Muscle of leg (tissue), 3 donors: ENCODE measurements at regions not wholly inside any gene's neighbourhood (a gene's known extent, or its start where the extent isn't known, plus 50 kb on each side); places are given as distances from the start of the nearest gene placed in this dataset.

ENCODE experiments used
- DNase-seq: peaks from one replicate; pipeline ENCODE4 v3.0.0; 2013
- H3K27ac ChIP-seq: one replicate; pipeline ENCODE4 v1.5.1; 2013; ENCODE audit warnings: mild to moderate bottlenecking, low read length, control low read depth
- H3K27me3 ChIP-seq: one replicate; pipeline ENCODE4 v1.6.1; 2013; ENCODE audit warnings: low read length; ENCODE audit not compliant: control insufficient read depth, insufficient read depth
- H3K36me3 ChIP-seq: one replicate; pipeline ENCODE4 v1.6.1; 2013; ENCODE audit warnings: low read length; ENCODE audit not compliant: control insufficient read depth, insufficient read depth
- H3K4me1 ChIP-seq: one replicate; pipeline ENCODE4 v1.6.1; 2013; ENCODE audit warnings: low read length; ENCODE audit not compliant: control insufficient read depth, insufficient read depth
- H3K4me3 ChIP-seq: one replicate; pipeline ENCODE4 v1.5.1; 2013; ENCODE audit warnings: low read length, control low read depth
- H3K9me3 ChIP-seq: replicated peaks from 2 replicates; pipeline ENCODE4 v1.6.1; 2013; ENCODE audit warnings: low read depth, low read length; ENCODE audit not compliant: control insufficient read depth
- WGBS: methylation state at CpG from one replicate; pipeline ENCODE4 v1.1.5; 2013; ENCODE audit warnings: missing lambda C conversion rate; ENCODE audit not compliant: insufficient coverage; 5-methylcytosine and 5-hydroxymethylcytosine counted together

DNA sequence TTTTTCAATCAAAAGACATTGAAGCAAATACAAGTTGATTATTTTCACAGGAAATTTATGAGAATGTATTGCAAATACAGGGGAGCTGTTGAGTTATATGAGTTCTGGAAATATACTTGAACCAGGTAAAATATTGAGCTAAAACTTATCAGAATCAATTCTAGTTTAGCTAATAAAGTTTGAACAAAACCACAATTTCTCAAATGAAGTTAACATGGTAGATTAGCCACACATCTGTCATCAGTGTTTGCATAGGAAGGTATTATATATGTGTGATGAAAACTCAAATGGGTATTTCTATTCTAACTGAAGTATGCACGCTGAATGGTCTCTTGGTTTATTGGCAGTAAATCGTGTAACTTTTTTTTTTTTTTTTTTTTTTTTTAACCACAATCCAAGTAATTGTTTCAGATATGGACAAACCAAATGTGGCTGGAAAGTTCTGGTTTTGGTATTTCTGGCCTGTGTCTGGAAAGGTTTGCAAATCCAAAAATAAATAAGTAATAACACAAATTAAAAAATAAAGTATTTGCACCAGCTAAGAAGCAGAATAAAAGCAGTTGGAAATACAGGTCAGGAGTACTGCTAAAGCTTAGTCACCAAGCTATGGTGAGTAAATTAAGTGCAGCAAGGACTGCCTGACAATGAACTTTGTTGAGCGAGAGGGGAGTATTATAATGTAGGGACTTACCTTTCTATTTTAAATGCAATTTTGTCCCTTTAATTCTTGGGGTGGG lies 479.1 kb upstream of the FANCL start:
- Histone ChIP-seq H3K27ac (no peak overlapping the region), H3K4me1 (no peaks in the 10 kb centered on the region), H3K9me3 (no peaks in the 10 kb centered on the region), H3K4me3 (no peak overlapping the region), H3K36me3 (no peaks in the 10 kb centered on the region), H3K27me3 (no peaks in the 10 kb centered on the region)
- no CpG with 5 or more reads among the region's 3 CpGs for WGBS
- no peak for DNase-seq

DNA sequence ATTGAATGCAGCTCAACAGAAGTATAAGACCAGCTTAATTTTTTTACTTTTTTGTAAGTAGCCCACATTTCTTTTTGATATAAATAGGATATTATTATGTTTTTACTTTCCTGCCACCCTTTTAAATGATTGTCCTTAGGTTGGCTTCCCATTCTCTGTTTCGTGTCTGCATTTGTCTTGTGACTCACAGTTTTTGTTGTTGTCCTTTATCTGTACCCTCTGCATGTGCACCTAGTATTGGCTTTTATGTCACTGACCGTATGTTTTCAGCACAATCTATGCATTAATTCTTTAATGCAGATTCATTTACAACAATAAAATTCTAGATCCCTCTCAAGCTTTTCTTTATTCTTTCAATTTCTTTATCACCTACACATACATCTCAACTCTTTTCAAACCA lies 474.2 kb upstream of the FANCL start:
- WGBS: 75% methylated on average over 1 of the region's 2 CpGs
- Histone ChIP-seq H3K4me1 (no peaks in the 10 kb centered on the region), H3K27me3 (no peaks in the 10 kb centered on the region), H3K9me3 (no peaks in the 10 kb centered on the region), H3K4me3 (no peak overlapping the region), H3K36me3 (no peaks in the 10 kb centered on the region), H3K27ac (no peak overlapping the region)
- DNase-seq: no peak

DNA sequence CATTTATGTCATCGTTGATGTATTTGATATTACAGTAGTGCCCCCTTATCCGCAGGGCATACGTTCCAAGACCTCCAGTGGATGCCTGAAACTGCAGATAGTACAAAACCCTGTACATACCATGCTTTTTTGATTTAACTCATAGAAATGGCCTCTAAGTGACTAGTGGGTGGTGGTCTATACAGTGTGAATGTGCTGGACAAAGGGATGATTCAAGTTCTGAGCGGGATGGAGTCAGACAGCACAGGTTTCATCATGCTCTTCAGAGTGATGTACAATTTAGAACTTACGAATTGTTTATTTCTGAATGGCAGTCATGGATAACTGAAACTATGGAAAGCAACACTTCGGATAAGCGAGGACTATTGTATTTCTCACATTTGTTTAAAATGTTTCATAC lies 473.1 kb upstream of the FANCL start:
- WGBS: 78% methylated on average over 1 of the region's 7 CpGs

DNA sequence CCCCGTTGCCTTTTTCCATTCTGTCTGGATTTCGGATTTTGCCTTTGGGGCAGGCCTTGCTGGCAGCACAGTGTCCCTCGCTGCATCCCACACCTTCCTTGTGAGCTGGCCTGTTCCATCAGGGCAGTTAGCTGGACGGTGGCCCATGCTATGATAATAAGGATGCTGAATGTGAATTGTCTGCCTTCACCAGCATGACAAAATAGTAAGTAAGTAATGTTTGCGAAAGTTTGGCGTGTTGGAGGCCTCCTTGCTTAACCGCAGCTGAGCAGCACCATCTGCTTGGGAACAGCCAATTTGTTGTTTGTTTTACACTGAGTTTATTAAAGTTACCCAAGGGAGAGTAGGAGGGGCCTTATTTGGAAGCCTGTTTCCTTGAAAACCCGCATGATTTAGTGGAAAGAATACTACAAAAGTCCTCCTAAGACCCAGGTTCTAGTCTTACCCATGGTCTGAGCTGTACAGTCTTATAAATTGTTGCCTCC lies 469.7 kb upstream of the FANCL start:
- WGBS: 70% methylated on average over 6 of the region's 8 CpGs
- Histone ChIP-seq H3K36me3 (no peaks in the 10 kb centered on the region), H3K9me3 (no peaks in the 10 kb centered on the region), H3K27ac (no peak overlapping the region), H3K27me3 (no peaks in the 10 kb centered on the region), H3K4me3 (no peak overlapping the region), H3K4me1 (no peaks in the 10 kb centered on the region)
- DNase-seq: peak; percentile 63

More for the DNA sequence above, 473.1 kb upstream of the FANCL start:
- Histone ChIP-seq H3K27ac (no peak overlapping the region), H3K27me3 (no peaks in the 10 kb centered on the region), H3K4me3 (no peak overlapping the region), H3K36me3 (no peaks in the 10 kb centered on the region), H3K4me1 (no peaks in the 10 kb centered on the region), H3K9me3 (no peaks in the 10 kb centered on the region)
- no peak for DNase-seq

DNA sequence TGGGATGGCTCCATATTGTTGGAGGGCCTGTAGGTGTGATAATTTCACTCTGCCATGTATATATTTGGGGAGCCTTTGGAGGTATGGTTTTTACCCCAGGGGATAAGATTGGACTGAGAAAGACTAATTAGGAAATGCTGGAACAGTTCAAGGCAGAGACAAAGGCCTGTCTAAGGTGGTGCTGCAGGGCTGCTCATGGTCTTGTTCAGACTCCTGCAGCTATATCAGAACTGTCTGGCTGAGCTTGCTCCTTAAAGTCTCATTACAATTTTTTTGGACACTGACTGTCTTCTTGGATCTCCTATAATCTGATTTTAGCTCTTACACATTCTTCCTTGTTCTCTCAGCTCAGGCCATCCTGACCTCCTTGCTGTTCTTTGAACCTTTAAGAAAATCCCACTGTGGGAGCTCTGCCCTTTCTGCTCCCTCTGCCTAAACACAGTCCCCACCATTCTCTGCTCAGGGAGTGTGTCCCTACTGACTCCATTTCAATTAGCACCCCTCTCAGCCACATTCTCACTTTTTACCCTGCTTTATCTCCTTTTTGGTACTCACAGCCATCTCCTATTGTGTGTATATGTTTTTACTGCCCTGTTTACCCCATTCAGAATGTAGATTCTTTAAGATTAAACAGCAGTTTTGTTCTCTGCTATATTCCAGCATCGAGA lies 468.7 kb upstream of the FANCL start:
- no CpG with 5 or more reads among the region's 1 CpG for WGBS
- Histone ChIP-seq H3K4me1 (no peaks in the 10 kb centered on the region), H3K27ac (no peak overlapping the region), H3K36me3 (no peaks in the 10 kb centered on the region), H3K27me3 (no peaks in the 10 kb centered on the region), H3K9me3 (no peaks in the 10 kb centered on the region), H3K4me3 (no peak overlapping the region)
- DNase-seq: no peak

DNA sequence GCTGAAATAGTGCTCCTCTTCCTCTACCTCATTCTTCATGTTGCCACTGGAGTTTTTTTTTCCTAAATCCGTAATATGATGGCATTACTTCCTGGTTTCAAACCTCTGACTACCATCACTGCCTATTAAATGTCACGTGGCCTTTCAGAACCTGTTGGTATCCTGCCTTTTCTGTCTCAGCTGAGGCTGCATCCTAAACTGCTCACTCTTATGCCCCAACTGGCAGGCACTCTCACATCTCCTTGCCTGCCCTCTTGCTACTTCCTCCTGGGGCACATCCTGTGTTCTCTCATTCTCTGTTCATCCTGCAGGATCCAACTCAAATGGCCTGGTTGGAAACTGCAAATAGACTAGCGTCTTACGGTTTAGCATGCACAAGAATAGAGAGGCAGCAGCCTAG lies 468.1 kb upstream of the FANCL start:
- no peaks in the 10 kb centered on the region for H3K4me1 ChIP-seq
- H3K4me3 ChIP-seq: no peak overlapping the region
- H3K36me3 ChIP-seq: no peaks in the 10 kb centered on the region
- no peaks in the 10 kb centered on the region for H3K27me3 ChIP-seq
- no peak overlapping the region for H3K27ac ChIP-seq
- DNase-seq: no peak
- no peaks in the 10 kb centered on the region for H3K9me3 ChIP-seq
- WGBS: 79% methylated on average over 4 of the region's 4 CpGs

DNA sequence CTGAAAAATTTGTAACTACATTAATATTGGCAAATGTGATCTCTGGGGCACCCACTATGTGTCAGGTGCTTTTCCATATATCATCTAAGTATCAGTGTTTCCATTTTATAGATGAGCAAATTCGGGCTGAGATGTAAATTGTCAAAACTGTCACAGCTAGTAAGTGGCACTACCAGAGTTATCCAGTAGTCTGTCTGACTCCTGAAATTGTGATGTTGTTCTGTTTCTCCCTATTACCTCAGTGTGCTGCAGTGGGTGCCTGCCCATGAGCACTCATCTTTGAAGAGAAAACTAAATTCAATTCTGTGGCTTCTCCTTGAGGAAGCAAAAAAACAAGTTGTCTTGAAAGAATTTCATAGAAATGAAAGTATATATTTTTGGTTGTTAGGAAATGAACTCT lies 467.4 kb upstream of the FANCL start:
- Histone ChIP-seq H3K4me3 (no peak overlapping the region), H3K9me3 (no peaks in the 10 kb centered on the region), H3K36me3 (no peaks in the 10 kb centered on the region), H3K4me1 (no peaks in the 10 kb centered on the region), H3K27me3 (no peaks in the 10 kb centered on the region), H3K27ac (no peak overlapping the region)
- no CpG with 5 or more reads among the region's 1 CpG for WGBS
- no peak for DNase-seq

DNA sequence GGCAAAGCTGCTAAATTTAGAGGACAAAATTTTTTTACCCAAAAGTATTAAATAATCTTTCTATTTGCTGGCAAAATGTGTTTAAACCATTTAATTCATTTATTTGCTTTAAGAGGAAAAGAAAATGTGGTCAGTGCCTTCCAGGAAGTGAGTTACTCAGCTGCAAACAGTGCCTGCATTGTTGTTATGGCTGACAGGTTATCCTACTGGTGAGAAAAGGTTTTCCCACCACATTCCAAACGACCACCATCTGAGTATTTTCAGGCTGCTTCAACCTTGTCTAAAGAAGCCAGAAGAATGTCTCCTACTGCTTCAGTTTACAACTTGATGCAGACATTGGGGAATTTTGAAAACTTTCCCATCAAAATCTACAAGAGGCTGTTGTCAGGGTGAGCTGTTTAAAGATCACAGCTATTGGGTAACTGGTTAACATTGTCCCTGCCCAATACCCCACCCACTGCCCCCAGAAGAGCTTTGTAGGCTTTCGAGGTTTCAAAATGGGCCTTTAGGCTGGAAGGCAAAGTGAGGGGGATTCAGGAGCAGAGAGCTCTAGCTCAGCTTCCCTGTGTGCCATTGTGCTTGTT lies 461.3 kb upstream of the FANCL start:
- Histone ChIP-seq H3K4me1 (no peaks in the 10 kb centered on the region), H3K36me3 (no peaks in the 10 kb centered on the region), H3K27ac (no peak overlapping the region), H3K4me3 (no peak overlapping the region), H3K27me3 (no peaks in the 10 kb centered on the region), H3K9me3 (no peaks in the 10 kb centered on the region)
- no peak for DNase-seq
- no CpG with 5 or more reads among the region's 2 CpGs for WGBS

DNA sequence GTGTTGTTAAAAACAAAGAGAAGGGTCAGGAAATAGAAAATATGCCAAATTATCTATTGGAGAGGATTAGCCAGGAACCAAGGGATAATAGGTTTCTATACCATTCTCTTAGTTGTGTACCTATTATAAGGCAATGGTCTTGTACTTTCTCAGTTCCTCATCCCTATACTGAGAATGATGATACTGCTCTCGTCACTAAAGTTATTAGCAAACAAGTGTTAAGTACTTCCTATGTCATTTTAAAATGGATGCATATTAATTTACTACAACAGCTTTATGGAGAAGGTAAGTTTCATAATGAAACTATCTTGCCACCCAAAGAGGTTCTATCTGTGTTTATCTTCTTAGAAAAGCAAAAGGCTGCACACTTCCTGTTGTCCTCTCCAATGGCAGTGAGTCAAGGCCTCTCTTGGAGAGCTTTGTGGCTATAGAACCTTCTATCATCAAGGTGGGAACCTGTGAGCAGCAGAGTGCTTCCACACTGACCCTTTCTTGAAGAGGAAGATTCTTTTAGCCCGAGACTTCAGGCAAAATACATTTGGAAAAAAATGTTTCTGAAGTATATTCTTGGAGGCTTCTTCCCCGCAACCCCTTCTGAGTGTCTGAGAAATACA lies 460.7 kb upstream of the FANCL start:
- H3K4me1 ChIP-seq: no peaks in the 10 kb centered on the region
- no peak overlapping the region for H3K4me3 ChIP-seq
- WGBS: 100% methylated on average over 1 of the region's 3 CpGs
- H3K36me3 ChIP-seq: no peaks in the 10 kb centered on the region
- H3K27ac ChIP-seq: no peak overlapping the region
- H3K9me3 ChIP-seq: no peaks in the 10 kb centered on the region
- no peaks in the 10 kb centered on the region for H3K27me3 ChIP-seq
- no peak for DNase-seq

DNA sequence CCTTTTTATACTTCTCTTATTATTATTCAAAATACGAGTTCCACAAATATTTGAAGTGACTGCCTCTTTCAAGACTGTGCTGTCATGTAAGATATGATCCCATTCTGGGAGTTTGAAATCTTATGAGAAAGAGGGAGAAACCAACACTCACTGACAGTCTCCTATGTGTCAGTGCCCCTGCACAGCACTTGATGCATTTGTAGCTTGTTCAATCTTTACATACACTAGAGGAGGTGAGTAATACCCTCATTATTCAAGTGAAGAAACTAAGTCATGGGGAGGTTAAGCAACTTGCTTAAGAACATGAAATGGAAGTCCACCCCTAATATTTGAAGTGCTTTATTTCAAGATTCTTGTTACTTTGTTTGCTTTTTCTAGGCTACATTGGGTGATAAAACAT lies 459.5 kb upstream of the FANCL start:
- Histone ChIP-seq H3K27me3 (no peaks in the 10 kb centered on the region), H3K4me3 (no peak overlapping the region), H3K9me3 (no peaks in the 10 kb centered on the region), H3K36me3 (no peaks in the 10 kb centered on the region), H3K4me1 (no peaks in the 10 kb centered on the region), H3K27ac (no peak overlapping the region)
- no CpG with 5 or more reads among the region's 1 CpG for WGBS
- no peak for DNase-seq
